Keratinocyte (primary cell): ENCODE measurements at regions not wholly inside any gene's neighbourhood (a gene's known extent, or its start where the extent isn't known, plus 50 kb on each side); places are given as distances from the start of the nearest gene placed in this dataset.

Source experiments
- DNase-seq: peaks from one replicate; pipeline ENCODE4 v3.0.0-alpha.2; 2011; ENCODE audit warnings: low read depth, missing footprints, low spot score
- FAIRE-seq: peaks from 2 replicates; lab custom pipeline; 2011; peaks lifted over from hg19 to GRCh38; lab: Jason Lieb, UNC
- H2AFZ ChIP-seq: 2 replicates; pipeline ENCODE4 v1.6.0; 2012; ENCODE audit warnings: low read length, control low read depth, inconsistent platforms; ENCODE audit not compliant: control insufficient read depth
- H3K27ac ChIP-seq: 2 replicates; pipeline ENCODE4 v1.5.1; 2011; ENCODE audit warnings: low read length; ENCODE audit not compliant: control insufficient read depth, insufficient read depth
- H3K27me3 ChIP-seq: 3 replicates; pipeline ENCODE4 v1.6.0; 2011; ENCODE audit warnings: low read length; ENCODE audit not compliant: control insufficient read depth, insufficient read depth; ENCODE audit errors: extremely low read depth
- H3K36me3 ChIP-seq, 2 experiments: 2 replicates in 1 of 2; 3 replicates in 1 of 2; pipeline ENCODE4 v1.5.1; 2011; ENCODE audit warnings: low read length in 2 of 2, mild to moderate bottlenecking in 1 of 2; ENCODE audit not compliant: control insufficient read depth in 2 of 2, insufficient read depth in 2 of 2; ENCODE audit errors: extremely low read depth in 1 of 2
- H3K4me1 ChIP-seq: 3 replicates; pipeline ENCODE4 v1.5.1; 2011; ENCODE audit warnings: low read length; ENCODE audit not compliant: control insufficient read depth, insufficient read depth; ENCODE audit errors: extremely low read depth
- H3K4me2 ChIP-seq: 3 replicates; pipeline ENCODE4 v1.6.0; 2011; ENCODE audit warnings: low read depth, low read length; ENCODE audit not compliant: control insufficient read depth, insufficient read depth; ENCODE audit errors: extremely low read depth
- H3K4me3 ChIP-seq, 3 experiments: fragments of 200-600 bp in 1 of 3; sonication (generic) in 1 of 3; 2 replicates in 2 of 3; 3 replicates in 1 of 3; pipeline ENCODE4 v1.5.1; 2011 to 2016; ENCODE audit warnings: low read length in 3 of 3, mild to moderate bottlenecking in 3 of 3, control low read depth in 2 of 3, inconsistent platforms in 1 of 3, low read depth in 1 of 3, mixed read lengths in 1 of 3, mixed run types in 1 of 3, moderate library complexity in 1 of 3; ENCODE audit not compliant: control insufficient read depth in 2 of 3, insufficient read depth in 2 of 3; ENCODE audit errors: extremely low read depth in 1 of 3
- H3K79me2 ChIP-seq: 2 replicates; pipeline ENCODE4 v1.6.0; 2012; ENCODE audit warnings: low read length; ENCODE audit not compliant: control insufficient read depth, insufficient read depth
- H3K9ac ChIP-seq: 3 replicates; pipeline ENCODE4 v1.6.0; 2011; ENCODE audit warnings: low read length; ENCODE audit not compliant: control insufficient read depth, insufficient read depth; ENCODE audit errors: extremely low read depth
- H3K9me1 ChIP-seq: 3 replicates; pipeline ENCODE4 v1.6.0; 2011; ENCODE audit warnings: low read length; ENCODE audit not compliant: control insufficient read depth, insufficient read depth; ENCODE audit errors: extremely low read depth
- H3K9me3 ChIP-seq: 2 replicates; pipeline ENCODE4 v1.5.1; 2012; ENCODE audit warnings: low read depth, low read length; ENCODE audit not compliant: control insufficient read depth
- H4K20me1 ChIP-seq: 3 replicates; pipeline ENCODE4 v1.6.0; 2011; ENCODE audit warnings: low read length; ENCODE audit not compliant: control insufficient read depth, insufficient read depth; ENCODE audit errors: extremely low read depth
- CTCF ChIP-seq, 3 experiments: IDR thresholded peaks in 1 of 3; conservative IDR thresholded peaks in 1 of 3; optimal IDR thresholded peaks in 1 of 3; 2 replicates in 2 of 3; 3 replicates in 1 of 3; pipeline versions ENCODE3 to v1.5.1; 2011; ENCODE audit warnings: low read length in 3 of 3, mild to moderate bottlenecking in 3 of 3, moderate library complexity in 2 of 3, control low read depth in 1 of 3, inconsistent platforms in 1 of 3; ENCODE audit not compliant: insufficient read depth in 2 of 3; ENCODE audit errors: extremely low read depth in 1 of 3
- EZH2 ChIP-seq: IDR thresholded peaks from one replicate; pipeline ENCODE4 v1.6.1; 2012; ENCODE audit warnings: inconsistent platforms, mild to moderate bottlenecking, low read length, moderate library complexity
- dilution Hi-C: fragments of 300-500 bp; cut with MboI; formaldehyde crosslinking; loops from one replicate; pipeline ENCODE4 v1.7.0; 2020; ENCODE audit warnings: low sequenced_read_pairs; ENCODE audit not compliant: extremely low pct_ligation_motif_present

DNA sequence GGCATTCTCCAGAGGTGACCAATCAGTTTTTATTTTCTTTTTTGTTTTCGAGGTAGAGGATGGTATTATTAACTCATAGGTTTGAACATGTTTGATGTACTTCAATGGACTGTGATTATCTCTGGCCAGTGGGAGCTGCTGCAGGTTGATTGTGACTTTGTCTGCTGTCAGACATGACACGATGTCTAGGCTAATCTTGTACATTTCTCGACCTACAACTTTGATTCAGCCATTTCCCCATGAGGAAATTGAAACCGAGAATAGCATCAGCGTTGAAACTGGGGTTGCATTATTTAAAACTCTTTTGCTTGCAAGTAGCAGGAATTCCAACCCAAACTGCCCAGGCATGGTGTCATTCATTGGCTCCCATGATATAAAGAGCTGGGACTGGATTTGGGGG, 218.9 kb downstream of the CDH26 start:
- dilution Hi-C loops = no loop called here
- H3K79me2 ChIP-seq = no peaks in the 10 kb centered on the region
- no peaks in the 10 kb centered on the region for H3K9me1 ChIP-seq
- TF ChIP-seq EZH2 (no peak), CTCF (optimal IDR thresholded peaks at IDR 0.05 in 1 of 3, IDR thresholded peaks at IDR 0.05 in 1 of 3, conservative IDR thresholded peaks at IDR 0.05 in 1 of 3; ENCODE audit: extremely low read depth in 1 of 3, insufficient read depth in 2 of 3, low read length in 3 of 3) (no peak)
- no peaks in the 10 kb centered on the region for H3K4me1 ChIP-seq
- no peaks in the 10 kb centered on the region for H3K36me3 ChIP-seq
- no peaks in the 10 kb centered on the region for H4K20me1 ChIP-seq
- H3K27me3 ChIP-seq = no peaks in the 10 kb centered on the region
- no peak overlapping the region for H3K9ac ChIP-seq
- no peak overlapping the region for H2AFZ ChIP-seq
- FAIRE-seq (no peak), DNase-seq (no peak)
- no peak overlapping the region for H3K27ac ChIP-seq
- H3K4me3 ChIP-seq = no peak overlapping the region
- no peaks in the 10 kb centered on the region for H3K9me3 ChIP-seq
- no peak overlapping the region for H3K4me2 ChIP-seq

- H3K27me3 ChIP-seq = no peaks in the 10 kb centered on the region
- H3K79me2 ChIP-seq = no peaks in the 10 kb centered on the region
- no peaks in the 10 kb centered on the region for H3K4me1 ChIP-seq
- H3K9me3 ChIP-seq = no peaks in the 10 kb centered on the region
- H3K9me1 ChIP-seq = no peaks in the 10 kb centered on the region
- no peak overlapping the region for H3K4me2 ChIP-seq
- no peak overlapping the region for H2AFZ ChIP-seq
- H3K27ac ChIP-seq = no peak overlapping the region
- dilution Hi-C loops = no loop called here
- FAIRE-seq = no peak
- H3K4me3 ChIP-seq = no peak overlapping the region
- no peaks in the 10 kb centered on the region for H3K36me3 ChIP-seq
- TF ChIP-seq CTCF (optimal IDR thresholded peaks at IDR 0.05 in 1 of 3, IDR thresholded peaks at IDR 0.05 in 1 of 3, conservative IDR thresholded peaks at IDR 0.05 in 1 of 3; ENCODE audit: extremely low read depth in 1 of 3, insufficient read depth in 2 of 3, low read length in 3 of 3) (no peak), EZH2 (no peak)
- no peak overlapping the region for H3K9ac ChIP-seq
- no peak for DNase-seq
- no peaks in the 10 kb centered on the region for H4K20me1 ChIP-seq
Measured at GRCh38 chr20:60180986-60181385, 222.8 kb downstream of the CDH26 start.
